A673 (cell line): ENCODE measurements at regions not wholly inside any gene's neighbourhood (a gene's known extent, or its start where the extent isn't known, plus 50 kb on each side); places are given as distances from the start of the nearest gene placed in this dataset.

Experiments used
- EZH2 ChIP-seq: fragments of 200-600 bp; sonication (generic); IDR thresholded peaks from 2 replicates; pipeline ENCODE4 v1.6.1; 2017; ENCODE audit warnings: borderline replicate concordance, low read depth, mild to moderate bottlenecking, mixed read lengths, antibody characterized with exemption, low read length; ENCODE audit not compliant: poor library complexity, severe bottlenecking
- TF ChIP-seq, protein P1 (sequence below): fragments of 300-800, 200-600 bp; sonication (generic); conservative IDR thresholded peaks from 2 replicates; pipeline ENCODE4 v1.5.1; 2017; ENCODE audit warnings: low read depth, mild to moderate bottlenecking, antibody characterized with exemption, low read length, moderate library complexity, mixed read lengths

DNA sequence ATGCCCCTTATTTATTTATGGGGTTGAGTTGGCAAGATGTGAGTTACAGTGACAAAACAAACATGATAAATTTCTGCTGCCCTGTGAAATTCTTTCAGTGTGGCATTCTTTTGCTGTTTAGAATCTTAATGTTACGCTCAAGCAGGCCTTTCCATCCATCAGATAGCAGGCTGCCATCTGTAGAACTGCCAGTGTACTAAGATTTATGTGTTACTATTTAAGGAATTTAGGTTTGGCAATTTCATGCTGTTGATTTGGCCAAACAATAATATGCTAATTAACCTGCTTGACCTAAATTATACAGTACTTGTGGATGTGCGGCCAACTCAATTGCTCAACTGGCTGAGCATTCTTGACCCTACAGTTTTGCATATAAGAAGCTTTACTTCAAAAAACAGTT is 477.7 kb upstream of the TPK1 start:
- TF ChIP-seq, protein P1, sequence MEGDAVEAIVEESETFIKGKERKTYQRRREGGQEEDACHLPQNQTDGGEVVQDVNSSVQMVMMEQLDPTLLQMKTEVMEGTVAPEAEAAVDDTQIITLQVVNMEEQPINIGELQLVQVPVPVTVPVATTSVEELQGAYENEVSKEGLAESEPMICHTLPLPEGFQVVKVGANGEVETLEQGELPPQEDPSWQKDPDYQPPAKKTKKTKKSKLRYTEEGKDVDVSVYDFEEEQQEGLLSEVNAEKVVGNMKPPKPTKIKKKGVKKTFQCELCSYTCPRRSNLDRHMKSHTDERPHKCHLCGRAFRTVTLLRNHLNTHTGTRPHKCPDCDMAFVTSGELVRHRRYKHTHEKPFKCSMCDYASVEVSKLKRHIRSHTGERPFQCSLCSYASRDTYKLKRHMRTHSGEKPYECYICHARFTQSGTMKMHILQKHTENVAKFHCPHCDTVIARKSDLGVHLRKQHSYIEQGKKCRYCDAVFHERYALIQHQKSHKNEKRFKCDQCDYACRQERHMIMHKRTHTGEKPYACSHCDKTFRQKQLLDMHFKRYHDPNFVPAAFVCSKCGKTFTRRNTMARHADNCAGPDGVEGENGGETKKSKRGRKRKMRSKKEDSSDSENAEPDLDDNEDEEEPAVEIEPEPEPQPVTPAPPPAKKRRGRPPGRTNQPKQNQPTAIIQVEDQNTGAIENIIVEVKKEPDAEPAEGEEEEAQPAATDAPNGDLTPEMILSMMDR: no peak
- TF ChIP-seq EZH2: no peak
